CD4-positive, alpha-beta memory T cell (primary cell): ENCODE measurements at regions not wholly inside any gene's neighbourhood (a gene's known extent, or its start where the extent isn't known, plus 50 kb on each side); places are given as distances from the start of the nearest gene placed in this dataset.
"Not testable (repeated sequence)": the region's sequence is repeated elsewhere in the genome, so short reads cannot be mapped to it uniquely, and the experiment has no call there.

Source experiments
- CTCF ChIA-PET: fragments of 350-600 bp; sonication (Branson Sonifier 250); formaldehyde crosslinking; loops from one replicate; lab custom pipeline; 2021; ENCODE audit warnings: inconsistent platforms; ENCODE audit not compliant: partially characterized antibody; lab: Charles Lee
- POLR2A ChIA-PET: fragments of 350-600 bp; sonication (Branson Sonifier 250); formaldehyde crosslinking; loops from one replicate; lab custom pipeline; 2021; ENCODE audit not compliant: partially characterized antibody; lab: Charles Lee
- DNase-seq, 5 donors: peaks; one replicate each; pipeline versions ENCODE4 v3.0.0 to v3.0.0-alpha.2; 2020 to 2022; ENCODE audit warnings: mixed read lengths in 1 of 5
- H3K27ac ChIP-seq: one replicate; pipeline ENCODE4 v1.7.0; 2013; ENCODE audit warnings: low read depth, low read length
- H3K27me3 ChIP-seq: 2 replicates; pipeline ENCODE4 v1.7.0; 2013; ENCODE audit warnings: mild to moderate bottlenecking, low read length, moderate library complexity; ENCODE audit not compliant: insufficient read depth
- H3K36me3 ChIP-seq: 2 replicates; pipeline ENCODE4 v1.7.0; 2013; ENCODE audit warnings: mild to moderate bottlenecking, low read length, moderate library complexity; ENCODE audit not compliant: insufficient read depth
- H3K4me1 ChIP-seq: 2 replicates; pipeline ENCODE4 v1.7.0; 2013; ENCODE audit warnings: mild to moderate bottlenecking, low read length, moderate library complexity; ENCODE audit not compliant: insufficient read depth
- H3K4me3 ChIP-seq, 2 donors: one replicate each; pipeline ENCODE4 v1.7.0; 2013; ENCODE audit warnings: low read length in 2 of 2, mild to moderate bottlenecking in 1 of 2
- H3K9me3 ChIP-seq, 2 donors: one replicate each; pipeline ENCODE4 v1.7.0; 2013; ENCODE audit warnings: low read length in 2 of 2, control low read depth in 1 of 2; ENCODE audit not compliant: control insufficient read depth in 1 of 2
- H3K27ac Mint-ChIP-seq, 7 donors: one replicate each; pipeline ENCODE4 v1.8.0; 2020 to 2021; ENCODE audit warnings: mixed read lengths in 7 of 7, mild to moderate bottlenecking in 6 of 7, inconsistent platforms in 3 of 7, moderate library complexity in 3 of 7
- H3K27me3 Mint-ChIP-seq, 2 donors: one replicate each; pipeline ENCODE4 v1.8.0; 2020 to 2021; ENCODE audit warnings: mixed read lengths in 2 of 2
- H3K36me3 Mint-ChIP-seq, 2 donors: one replicate each; pipeline ENCODE4 v1.8.0; 2020 to 2021; ENCODE audit warnings: mixed read lengths in 2 of 2, inconsistent platforms in 1 of 2, mild to moderate bottlenecking in 1 of 2
- H3K4me1 Mint-ChIP-seq, 4 donors: one replicate each; pipeline ENCODE4 v1.8.0; 2020 to 2021; ENCODE audit warnings: mixed read lengths in 4 of 4, mild to moderate bottlenecking in 1 of 4
- H3K4me3 Mint-ChIP-seq, 8 donors: one replicate each; pipeline ENCODE4 v1.8.0; 2020 to 2021; ENCODE audit warnings: mixed read lengths in 8 of 8, mild to moderate bottlenecking in 7 of 8, moderate library complexity in 6 of 8, inconsistent platforms in 3 of 8
- H3K9me3 Mint-ChIP-seq, 8 donors: one replicate each; pipeline ENCODE4 v1.8.0; 2020 to 2021; ENCODE audit warnings: mixed read lengths in 8 of 8, mild to moderate bottlenecking in 5 of 8, inconsistent platforms in 3 of 8, moderate library complexity in 1 of 8
- intact Hi-C: fragments of 100-400 bp; cut with micrococcal nuclease; formaldehyde crosslinking; loops from one replicate; pipeline ENCODE4 v1.15.1; 2023

DNA sequence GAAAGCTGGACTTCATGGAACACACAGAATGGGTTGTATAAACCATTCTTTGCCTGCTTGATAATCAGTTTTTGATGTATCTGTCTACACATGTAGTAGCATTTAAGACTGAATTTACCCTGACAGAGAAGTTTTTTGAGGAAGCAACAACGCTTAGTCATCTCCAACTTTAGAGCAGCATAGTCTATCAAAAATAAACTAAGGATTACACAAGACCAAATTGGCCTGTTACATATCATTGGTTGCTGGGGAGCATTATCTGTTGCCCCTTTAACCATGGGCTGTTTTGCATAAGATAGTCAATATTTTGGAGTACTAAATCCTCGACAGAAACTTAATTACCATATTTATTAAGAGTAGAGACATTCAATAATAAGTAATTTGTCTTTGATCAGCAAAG is 347.4 kb downstream of the FAM47B start:
- no peak overlapping the region for H3K27ac ChIP-seq
- Mint-ChIP-seq H3K4me3 (no peak overlapping the region), H3K27ac (no peak overlapping the region), H3K36me3 (no peaks in the 10 kb centered on the region), H3K9me3 (peaks cover 0 to 9% (median 0%) of the 10 kb centered on the region in 8 donors), H3K27me3 (no peaks in the 10 kb centered on the region), H3K4me1 (no peaks in the 10 kb centered on the region)
- H3K36me3 ChIP-seq, result no peaks in the 10 kb centered on the region
- CTCF ChIA-PET, result no interaction called here
- POLR2A ChIA-PET, result no interaction called here
- intact Hi-C loops, result no loop called here
- H3K4me1 ChIP-seq, result no peaks in the 10 kb centered on the region
- DNase-seq, result no peak
- no peak overlapping the region for H3K4me3 ChIP-seq
- no peaks in the 10 kb centered on the region for H3K27me3 ChIP-seq
- no peaks in the 10 kb centered on the region for H3K9me3 ChIP-seq

- Mint-ChIP-seq H3K4me1 (no peaks in the 10 kb centered on the region), H3K4me3 (no peak overlapping the region), H3K27ac (no peak overlapping the region), H3K27me3 (no peaks in the 10 kb centered on the region), H3K9me3 (peaks cover 0 to 9% (median 0%) of the 10 kb centered on the region in 8 donors), H3K36me3 (no peaks in the 10 kb centered on the region)
- Histone ChIP-seq H3K36me3 (no peaks in the 10 kb centered on the region), H3K27ac (no peak overlapping the region), H3K9me3 (no peaks in the 10 kb centered on the region), H3K27me3 (no peaks in the 10 kb centered on the region), H3K4me1 (no peaks in the 10 kb centered on the region), H3K4me3 (no peak overlapping the region)
- no peak for DNase-seq
- ChIA-PET POLR2A (no interaction called here), CTCF (no interaction called here)
- intact Hi-C loops, result no loop called here
These were observed 348.4 kb downstream of the FAM47B start for GRCh38 chrX:35291013-35291412.

GRCh38 chrX:35292522-35292921 is 349.9 kb downstream of the FAM47B start:
- no peaks in the 10 kb centered on the region for H3K4me1 ChIP-seq
- no peaks in the 10 kb centered on the region for H3K27me3 Mint-ChIP-seq
- intact Hi-C loops, result no loop called here
- H3K4me3 Mint-ChIP-seq, result no peak overlapping the region
- no peak overlapping the region for H3K27ac Mint-ChIP-seq
- H3K4me1 Mint-ChIP-seq, result no peaks in the 10 kb centered on the region
- H3K27me3 ChIP-seq, result no peaks in the 10 kb centered on the region
- ChIA-PET CTCF (no interaction called here), POLR2A (no interaction called here)
- DNase-seq, result no peak
- no peak overlapping the region for H3K4me3 ChIP-seq
- H3K36me3 Mint-ChIP-seq, result no peaks in the 10 kb centered on the region
- no peaks in the 10 kb centered on the region for H3K9me3 ChIP-seq
- no peak overlapping the region for H3K27ac ChIP-seq
- H3K9me3 Mint-ChIP-seq, result peaks cover 0 to 4% (median 0%) of the 10 kb centered on the region in 8 donors
- no peaks in the 10 kb centered on the region for H3K36me3 ChIP-seq

GRCh38 chrX:35305037-35305436 is 362.4 kb downstream of the FAM47B start:
- H3K36me3 ChIP-seq, H3K27me3 ChIP-seq, H3K36me3 Mint-ChIP-seq, H3K4me3 Mint-ChIP-seq, H3K4me1 ChIP-seq, CTCF ChIA-PET, H3K27ac ChIP-seq, H3K4me1 Mint-ChIP-seq, H3K27me3 Mint-ChIP-seq, intact Hi-C loops, H3K4me3 ChIP-seq, POLR2A ChIA-PET, H3K27ac Mint-ChIP-seq, DNase-seq, H3K9me3 ChIP-seq: not testable (repeated sequence)
- peaks cover 0 to 23% (median 7%) of the 10 kb centered on the region in 8 donors for H3K9me3 Mint-ChIP-seq

DNA sequence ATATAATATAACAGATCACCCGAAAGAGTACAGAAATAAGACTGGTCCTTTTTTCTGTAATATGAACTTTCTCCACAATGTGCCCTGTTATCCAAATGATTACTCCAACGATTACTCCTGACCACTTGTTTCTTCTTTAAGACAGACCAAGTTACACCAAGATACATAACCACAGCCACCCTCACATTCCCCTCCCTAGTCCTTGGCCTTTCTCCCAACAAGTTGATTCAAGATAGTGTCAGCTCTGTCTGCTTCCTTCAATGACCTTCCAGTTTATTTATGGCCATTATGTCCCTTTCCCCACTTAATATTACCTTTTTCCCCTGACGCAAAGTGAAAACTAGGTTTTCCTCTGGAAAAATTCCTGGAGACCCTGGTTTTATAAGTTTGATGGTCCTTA is 397.2 kb downstream of the FAM47B start:
- Histone ChIP-seq H3K27ac (no peak overlapping the region), H3K4me3 (no peak overlapping the region), H3K4me1 (no peaks in the 10 kb centered on the region), H3K36me3 (no peaks in the 10 kb centered on the region), H3K27me3 (no peaks in the 10 kb centered on the region), H3K9me3 (no peaks in the 10 kb centered on the region)
- Mint-ChIP-seq H3K4me1 (no peaks in the 10 kb centered on the region), H3K4me3 (no peak overlapping the region), H3K27me3 (no peaks in the 10 kb centered on the region), H3K9me3 (peaks cover 0 to 2% (median 0%) of the 10 kb centered on the region in 8 donors), H3K36me3 (no peaks in the 10 kb centered on the region), H3K27ac (no peak overlapping the region)
- no peak for DNase-seq
- ChIA-PET POLR2A (no interaction called here), CTCF (no interaction called here)
- intact Hi-C loops, result no loop called here

DNA sequence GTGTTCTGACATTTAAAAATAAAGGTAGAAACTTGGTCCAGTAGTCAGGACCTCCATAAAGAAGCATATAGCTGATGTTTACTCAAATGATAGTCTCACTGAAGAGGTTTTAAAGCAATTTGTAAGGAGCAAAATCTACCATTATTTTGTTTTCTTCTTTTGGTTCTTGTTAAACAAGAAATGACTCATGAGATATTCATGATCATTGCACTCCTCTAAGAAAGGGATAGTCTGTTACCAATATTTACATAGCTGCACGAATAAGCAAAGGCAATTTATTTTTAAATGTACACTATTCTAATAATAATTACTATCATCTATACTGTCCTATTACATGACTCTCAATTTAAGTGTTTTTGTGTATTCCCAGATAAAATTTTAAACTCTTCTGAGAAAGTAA is 397.9 kb downstream of the FAM47B start:
- intact Hi-C loops, result no loop called here

DNA sequence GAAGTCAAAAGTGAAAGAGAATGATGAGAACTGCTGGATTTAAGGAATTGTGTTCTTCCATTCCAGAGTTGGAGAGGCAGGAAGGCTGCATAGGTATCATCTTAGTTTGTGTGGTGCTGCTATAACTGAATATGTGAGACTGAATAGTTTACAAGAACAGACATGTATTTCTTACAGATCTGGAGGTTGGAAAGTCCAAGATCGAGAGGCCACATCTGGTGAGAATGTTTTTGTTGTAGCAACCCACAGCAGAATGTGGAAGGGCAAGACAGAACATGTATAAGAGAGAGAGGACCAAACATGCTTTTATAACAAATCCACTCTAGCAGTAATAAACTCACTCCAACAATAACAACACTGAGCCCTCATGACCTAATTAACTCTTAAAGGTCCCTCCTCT is 408.6 kb downstream of the FAM47B start:
- intact Hi-C loops, result no loop called here
- no peak for DNase-seq
- ChIA-PET POLR2A (no interaction called here), CTCF (no interaction called here)
- Mint-ChIP-seq H3K9me3 (peaks cover 0 to 10% (median 4%) of the 10 kb centered on the region in 8 donors), H3K27me3 (no peaks in the 10 kb centered on the region), H3K27ac (no peak overlapping the region), H3K4me1 (no peaks in the 10 kb centered on the region), H3K36me3 (no peaks in the 10 kb centered on the region), H3K4me3 (no peak overlapping the region)
- no peaks in the 10 kb centered on the region for H3K27me3 ChIP-seq
- no peak overlapping the region for H3K27ac ChIP-seq
- H3K36me3 ChIP-seq, result no peaks in the 10 kb centered on the region
- no peaks in the 10 kb centered on the region for H3K9me3 ChIP-seq
- no peak overlapping the region for H3K4me3 ChIP-seq
- no peaks in the 10 kb centered on the region for H3K4me1 ChIP-seq

More for the DNA sequence above, 397.9 kb downstream of the FAM47B start:
- H3K4me1 Mint-ChIP-seq, result no peaks in the 10 kb centered on the region
- no peak for DNase-seq
- H3K4me3 Mint-ChIP-seq, result no peak overlapping the region
- Histone ChIP-seq H3K27me3 (no peaks in the 10 kb centered on the region), H3K9me3 (no peaks in the 10 kb centered on the region), H3K27ac (no peak overlapping the region), H3K4me1 (no peaks in the 10 kb centered on the region), H3K4me3 (no peak overlapping the region), H3K36me3 (no peaks in the 10 kb centered on the region)
- ChIA-PET CTCF (no interaction called here), POLR2A (no interaction called here)
- no peaks in the 10 kb centered on the region for H3K36me3 Mint-ChIP-seq
- peaks cover 0 to 2% (median 0%) of the 10 kb centered on the region in 8 donors for H3K9me3 Mint-ChIP-seq
- H3K27ac Mint-ChIP-seq, result no peak overlapping the region
- H3K27me3 Mint-ChIP-seq, result no peaks in the 10 kb centered on the region
